OCI-LY1 (cell line): ENCODE measurements at regions not wholly inside any gene's neighbourhood (a gene's known extent, or its start where the extent isn't known, plus 50 kb on each side); places are given as distances from the start of the nearest gene placed in this dataset.

Experiments used
- H2AFZ ChIP-seq: fragments of 200-600 bp; sonication (generic), shearing (Covaris generic); 2 replicates; pipeline ENCODE4 v1.6.0; 2014; ENCODE audit warnings: antibody characterized with exemption, mild to moderate bottlenecking, low read length
- H3F3A ChIP-seq: fragments of 200-600 bp; sonication (generic), shearing (Covaris generic); 2 replicates; pipeline ENCODE4 v1.6.0; 2014; ENCODE audit warnings: mild to moderate bottlenecking, antibody characterized with exemption, low read length, moderate library complexity; ENCODE audit not compliant: insufficient read depth
- H3K27ac ChIP-seq: fragments of 200-600 bp; sonication (generic); 2 replicates; pipeline ENCODE4 v1.5.1; 2014; ENCODE audit warnings: low read length, mixed run types, mild to moderate bottlenecking, low read depth; ENCODE audit not compliant: poor library complexity, severe bottlenecking
- H3K27me3 ChIP-seq: fragments of 200-600 bp; sonication (generic); 2 replicates; pipeline ENCODE4 v1.6.0; 2014; ENCODE audit warnings: antibody characterized with exemption, mild to moderate bottlenecking, low read length, moderate library complexity; ENCODE audit not compliant: insufficient read depth
- H3K36me3 ChIP-seq: fragments of 200-600 bp; sonication (generic); 2 replicates; pipeline ENCODE4 v1.6.1; 2014; ENCODE audit warnings: mild to moderate bottlenecking, antibody characterized with exemption, low read length, moderate library complexity, mixed read lengths; ENCODE audit not compliant: insufficient read depth
- H3K4me1 ChIP-seq: fragments of 200-600 bp; sonication (generic); 2 replicates; pipeline ENCODE4 v1.5.1; 2014; ENCODE audit warnings: mild to moderate bottlenecking, low read length, moderate library complexity; ENCODE audit not compliant: insufficient read depth, severe bottlenecking
- H3K4me2 ChIP-seq: fragments of 200-600 bp; sonication (generic), shearing (Covaris generic); 2 replicates; pipeline ENCODE4 v1.6.1; 2014; ENCODE audit warnings: low read length
- H3K4me3 ChIP-seq: fragments of 200-600 bp; sonication (generic); 2 replicates; pipeline ENCODE4 v1.5.1; 2014; ENCODE audit warnings: low read length, low read depth, mild to moderate bottlenecking, mixed read lengths; ENCODE audit not compliant: poor library complexity, severe bottlenecking
- H3K79me2 ChIP-seq: fragments of 200-600 bp; shearing (Covaris generic); 2 replicates; pipeline ENCODE4 v1.6.1; 2016; ENCODE audit warnings: mixed run types, low read length, mixed read lengths; ENCODE audit not compliant: insufficient read depth
- H3K9ac ChIP-seq: fragments of 200-600 bp; sonication (generic), shearing (Covaris generic); 2 replicates; pipeline ENCODE4 v1.6.1; 2014; ENCODE audit warnings: mild to moderate bottlenecking, low read length, mixed read lengths
- H3K9me2 ChIP-seq: fragments of 200-600 bp; sonication (generic), shearing (Covaris generic); 2 replicates; pipeline ENCODE4 v1.6.1; 2014; ENCODE audit warnings: low read depth, mild to moderate bottlenecking, low read length, mixed read lengths
- H3K9me3 ChIP-seq: fragments of 200-600 bp; shearing (Covaris generic); 2 replicates; pipeline ENCODE4 v1.6.1; 2014; ENCODE audit warnings: low read length, mixed read lengths
- H4K20me1 ChIP-seq: fragments of 200-600 bp; sonication (generic), shearing (Covaris generic); 2 replicates; pipeline ENCODE4 v1.6.0; 2016; ENCODE audit warnings: mild to moderate bottlenecking, low read length; ENCODE audit not compliant: insufficient read depth
- CTCF ChIP-seq: fragments of 200-600 bp; sonication (generic), shearing (Covaris generic); IDR thresholded peaks from 2 replicates; pipeline ENCODE4 v1.5.1; 2017; ENCODE audit warnings: mild to moderate bottlenecking, antibody characterized with exemption, low read length, moderate library complexity, mixed read lengths
- EZH2 ChIP-seq: fragments of 200-600 bp; sonication (generic), shearing (Covaris generic); IDR thresholded peaks from 2 replicates; pipeline ENCODE4 v1.8.0; 2017; ENCODE audit warnings: borderline replicate concordance, mixed run types, mild to moderate bottlenecking, antibody characterized with exemption, low read length, moderate library complexity, mixed read lengths

DNA sequence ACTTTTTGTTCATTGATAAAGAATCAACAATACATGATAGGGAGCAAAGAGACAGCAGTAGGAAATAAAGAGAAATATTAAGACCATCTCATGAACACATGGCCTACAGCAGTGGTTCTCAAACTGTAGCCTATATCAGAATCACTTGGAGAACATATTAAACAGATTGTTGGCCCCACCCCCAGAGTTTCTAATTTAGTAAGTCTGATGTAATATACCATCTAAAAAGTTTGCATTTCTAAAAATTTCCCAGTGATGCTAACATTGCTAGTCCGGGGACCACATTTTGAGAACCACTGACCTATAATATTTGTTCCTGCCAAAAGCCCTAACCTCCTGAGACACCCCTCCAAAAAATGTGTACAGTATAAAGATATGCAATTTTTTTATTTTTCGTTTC, 306.2 kb upstream of the NREP start:
- TF ChIP-seq CTCF (no peak), EZH2 (no peak)
- no peaks in the 10 kb centered on the region for H3F3A ChIP-seq
- H3K4me2 ChIP-seq = no peak overlapping the region
- no peak overlapping the region for H2AFZ ChIP-seq
- no peaks in the 10 kb centered on the region for H4K20me1 ChIP-seq
- no peak overlapping the region for H3K4me3 ChIP-seq
- H3K9me2 ChIP-seq = no peaks in the 10 kb centered on the region
- H3K27ac ChIP-seq = no peak overlapping the region
- H3K9ac ChIP-seq = no peak overlapping the region
- no peaks in the 10 kb centered on the region for H3K79me2 ChIP-seq
- H3K27me3 ChIP-seq = no peaks in the 10 kb centered on the region
- no peaks in the 10 kb centered on the region for H3K4me1 ChIP-seq
- no peaks in the 10 kb centered on the region for H3K9me3 ChIP-seq
- H3K36me3 ChIP-seq = no peaks in the 10 kb centered on the region

DNA sequence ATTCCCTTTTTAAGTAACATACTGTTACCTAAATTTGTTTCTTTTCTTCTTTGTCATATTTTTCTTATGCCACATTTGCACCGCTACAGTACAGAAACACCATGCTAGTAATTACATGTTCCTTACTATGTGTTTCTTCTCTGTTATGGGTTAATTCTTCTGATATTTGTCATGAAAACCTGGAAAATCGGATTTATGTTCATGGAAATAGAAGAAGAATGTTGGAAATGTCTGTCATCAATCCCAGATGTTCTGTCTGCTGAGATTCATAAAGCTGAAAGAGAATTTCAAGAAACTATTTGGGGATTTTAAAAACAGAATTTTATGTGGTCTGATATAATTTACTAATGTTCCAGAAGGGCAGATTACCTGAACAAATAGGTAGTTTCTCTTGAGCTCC, 305.2 kb upstream of the NREP start:
- Histone ChIP-seq H3K4me3 (no peak overlapping the region), H3K27me3 (no peaks in the 10 kb centered on the region)

GRCh38 chr5:112061666-112062065, 304.7 kb upstream of the NREP start:
- no peak overlapping the region for H2AFZ ChIP-seq
- no peak for TF ChIP-seq CTCF
- no peak for TF ChIP-seq EZH2
- H3K4me1 ChIP-seq = no peaks in the 10 kb centered on the region
- no peaks in the 10 kb centered on the region for H3K9me3 ChIP-seq
- H3K27me3 ChIP-seq = no peaks in the 10 kb centered on the region
- no peaks in the 10 kb centered on the region for H3K36me3 ChIP-seq
- H3K4me2 ChIP-seq = no peak overlapping the region
- H3F3A ChIP-seq = no peaks in the 10 kb centered on the region
- no peaks in the 10 kb centered on the region for H3K79me2 ChIP-seq
- H3K4me3 ChIP-seq = no peak overlapping the region
- no peaks in the 10 kb centered on the region for H3K9me2 ChIP-seq
- no peaks in the 10 kb centered on the region for H4K20me1 ChIP-seq
- no peak overlapping the region for H3K9ac ChIP-seq
- no peak overlapping the region for H3K27ac ChIP-seq

More for the DNA sequence above, 305.2 kb upstream of the NREP start:
- Histone ChIP-seq H3K9me2 (no peaks in the 10 kb centered on the region), H3K4me1 (no peaks in the 10 kb centered on the region), H3K4me2 (no peak overlapping the region), H3K9ac (no peak overlapping the region), H3K27ac (no peak overlapping the region), H3K9me3 (no peaks in the 10 kb centered on the region), H2AFZ (no peak overlapping the region), H3F3A (no peaks in the 10 kb centered on the region), H3K79me2 (no peaks in the 10 kb centered on the region), H3K36me3 (no peaks in the 10 kb centered on the region), H4K20me1 (no peaks in the 10 kb centered on the region)
- TF ChIP-seq EZH2 = no peak
- TF ChIP-seq CTCF = no peak
